ENCODE measurements at regions not wholly inside any gene's neighbourhood (a gene's known extent, or its start where the extent isn't known, plus 50 kb on each side); places are given as distances from the start of the nearest gene placed in this dataset.

- no peak for DNase-seq (ENCODE audit: low read depth)
- H3K4me3 ChIP-seq (ENCODE audit: low read depth, low read length): no peak overlapping the region
- no peak for TF ChIP-seq CTCF (IDR thresholded peaks at IDR 0.05; ENCODE audit: control insufficient read depth, extremely low read depth, insufficient read depth)
Measured at GRCh38 chr6:33880766-33881165, 77.0 kb upstream of the MLN start.

GRCh38 chr6:33880104-33880678 is 76.4 kb upstream of the MLN start:
- H3K4me3 ChIP-seq (ENCODE audit: low read depth, low read length): no peak overlapping the region
- no peak for DNase-seq (ENCODE audit: low read depth)
- no peak for TF ChIP-seq CTCF (IDR thresholded peaks at IDR 0.05; ENCODE audit: control insufficient read depth, extremely low read depth, insufficient read depth)

- no peak overlapping the region for H3K4me3 ChIP-seq (ENCODE audit: low read depth, low read length)
- DNase-seq (ENCODE audit: low read depth): no peak
- no peak for TF ChIP-seq CTCF (IDR thresholded peaks at IDR 0.05; ENCODE audit: control insufficient read depth, extremely low read depth, insufficient read depth)
Measured at GRCh38 chr6:33878562-33878961, 74.8 kb upstream of the MLN start.

GRCh38 chr6:33877982-33878535 is 74.3 kb upstream of the MLN start:
- no peak for DNase-seq (ENCODE audit: low read depth)
- no peak overlapping the region for H3K4me3 ChIP-seq (ENCODE audit: low read depth, low read length)
- TF ChIP-seq CTCF (IDR thresholded peaks at IDR 0.05; ENCODE audit: control insufficient read depth, extremely low read depth, insufficient read depth): no peak

GRCh38 chr6:33875696-33876095 is 71.9 kb upstream of the MLN start:
- no peak for TF ChIP-seq CTCF (IDR thresholded peaks at IDR 0.05; ENCODE audit: control insufficient read depth, extremely low read depth, insufficient read depth)
- no peak overlapping the region for H3K4me3 ChIP-seq (ENCODE audit: low read depth, low read length)
- no peak for DNase-seq (ENCODE audit: low read depth)

GRCh38 chr6:33875141-33875581 is 71.4 kb upstream of the MLN start:
- DNase-seq (ENCODE audit: low read depth): no peak
- no peak overlapping the region for H3K4me3 ChIP-seq (ENCODE audit: low read depth, low read length)
- no peak for TF ChIP-seq CTCF (IDR thresholded peaks at IDR 0.05; ENCODE audit: control insufficient read depth, extremely low read depth, insufficient read depth)

Measured in LNCaP clone FGC (cell line).